LoVo (cell line): ENCODE measurements at regions not wholly inside any gene's neighbourhood (a gene's known extent, or its start where the extent isn't known, plus 50 kb on each side); places are given as distances from the start of the nearest gene placed in this dataset.

Source experiments
- DNase-seq: peaks from one replicate; pipeline ENCODE4 v3.0.0-alpha.2; 2016; ENCODE audit warnings: low spot score

DNA sequence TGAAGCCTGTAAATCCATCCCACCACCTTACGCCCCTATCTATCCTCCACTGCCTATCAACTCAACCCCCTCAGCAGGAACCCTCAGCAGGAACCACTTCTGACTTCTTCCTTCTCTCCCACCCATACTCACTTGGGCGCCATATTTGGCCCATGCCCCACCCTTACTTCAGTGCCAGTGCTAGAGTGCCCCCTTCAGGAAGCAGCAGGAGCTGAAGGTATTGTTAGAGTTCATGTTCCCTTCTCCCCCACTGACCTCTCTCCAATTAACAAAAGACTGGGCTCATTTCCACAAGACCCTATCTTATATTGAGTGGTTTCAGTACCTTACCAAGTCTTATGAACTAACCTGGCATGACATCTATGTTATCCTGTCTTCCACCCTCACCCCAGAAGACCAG lies 363.1 kb upstream of the SLIT2 start:
- no peak for DNase-seq

GRCh38 chr4:19883841-19884240 lies 367.9 kb upstream of the SLIT2 start:
- no peak for DNase-seq

- DNase-seq, result no peak
Measured at GRCh38 chr4:19880206-19880605, 371.5 kb upstream of the SLIT2 start.

- DNase-seq, result no peak
Measured at GRCh38 chr4:19879330-19879729, 372.4 kb upstream of the SLIT2 start.

- no peak for DNase-seq
Measured at GRCh38 chr4:19857991-19858390, 393.7 kb upstream of the SLIT2 start.

GRCh38 chr4:19857380-19857779 lies 394.3 kb upstream of the SLIT2 start:
- no peak for DNase-seq

DNA sequence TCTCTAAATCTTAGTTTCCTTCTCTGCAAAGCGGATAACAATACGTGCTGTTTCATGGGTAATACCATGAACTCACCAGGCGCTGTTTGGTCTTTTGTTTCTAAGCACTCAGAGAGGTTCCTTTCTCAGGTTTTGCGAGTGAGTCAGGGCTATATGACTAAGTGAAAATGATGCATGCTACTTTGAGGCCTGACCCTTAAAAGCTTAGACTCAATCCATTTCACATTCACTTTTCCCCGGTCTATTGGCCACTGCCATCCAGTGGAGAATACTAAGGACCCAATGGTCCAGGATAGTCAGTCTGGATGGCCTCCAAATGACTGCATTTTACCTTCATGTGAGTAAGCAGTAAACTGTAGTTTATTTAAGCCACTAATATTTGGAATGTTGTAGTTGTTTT lies 400.8 kb upstream of the SLIT2 start:
- no peak for DNase-seq

DNA sequence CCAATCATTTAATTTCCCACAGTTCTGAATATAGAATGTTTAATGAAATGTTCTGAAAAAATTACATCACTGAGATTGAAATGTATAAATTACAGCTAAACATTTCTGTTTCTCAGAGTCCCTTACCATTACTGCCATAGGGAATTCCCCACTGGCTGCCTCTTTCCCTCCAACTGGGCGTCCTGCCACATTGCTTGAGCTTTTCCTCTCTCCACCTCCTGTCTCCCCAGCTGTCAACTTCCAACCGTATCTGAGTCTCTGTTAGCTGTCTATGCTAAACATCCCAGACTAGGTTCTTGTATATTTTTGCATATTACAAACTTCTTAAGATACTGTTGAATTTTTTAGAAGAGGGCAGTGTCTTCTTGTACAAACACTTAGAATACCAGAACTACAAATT lies 407.3 kb upstream of the SLIT2 start:
- DNase-seq, result no peak

DNA sequence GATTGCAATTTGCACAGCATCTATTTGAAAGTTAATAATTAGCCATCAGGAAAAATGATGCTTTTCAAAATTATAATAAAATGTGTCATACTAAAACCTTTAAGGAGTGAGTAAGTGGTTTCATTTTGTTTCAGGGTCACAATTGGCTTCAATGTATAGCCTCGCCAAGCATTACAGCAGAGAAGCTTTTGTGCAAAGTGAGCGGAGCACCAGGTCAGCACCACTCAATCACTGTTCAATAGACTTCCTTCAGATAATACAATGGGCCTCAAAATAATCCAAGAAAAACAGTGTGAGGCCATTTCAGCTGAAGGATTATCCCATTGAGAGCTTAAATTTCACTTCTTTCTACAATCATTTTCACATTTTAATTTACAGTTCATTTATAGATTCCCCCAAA lies 409.2 kb upstream of the SLIT2 start:
- DNase-seq, result no peak

GRCh38 chr4:19838858-19839257 lies 412.8 kb upstream of the SLIT2 start:
- DNase-seq, result no peak

DNA sequence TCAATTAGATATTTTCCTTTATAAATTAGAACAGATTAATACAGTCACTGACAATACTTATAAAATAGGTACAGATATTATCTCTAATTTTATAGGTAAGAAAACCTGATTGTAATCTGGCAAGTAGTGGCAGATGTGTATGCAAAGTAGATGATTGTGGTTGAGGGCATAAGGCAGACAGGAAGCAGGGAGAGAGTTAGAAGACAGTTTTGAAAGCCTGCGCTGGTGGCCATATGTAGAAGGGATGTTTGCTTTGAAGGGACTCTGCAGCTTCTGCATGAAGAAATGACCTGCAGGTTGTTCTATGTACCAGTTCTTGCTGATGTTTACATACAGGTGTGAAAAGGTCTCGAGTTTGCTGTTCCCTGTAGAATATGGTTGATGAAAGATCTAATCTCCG lies 416.3 kb upstream of the SLIT2 start:
- DNase-seq, result no peak

DNA sequence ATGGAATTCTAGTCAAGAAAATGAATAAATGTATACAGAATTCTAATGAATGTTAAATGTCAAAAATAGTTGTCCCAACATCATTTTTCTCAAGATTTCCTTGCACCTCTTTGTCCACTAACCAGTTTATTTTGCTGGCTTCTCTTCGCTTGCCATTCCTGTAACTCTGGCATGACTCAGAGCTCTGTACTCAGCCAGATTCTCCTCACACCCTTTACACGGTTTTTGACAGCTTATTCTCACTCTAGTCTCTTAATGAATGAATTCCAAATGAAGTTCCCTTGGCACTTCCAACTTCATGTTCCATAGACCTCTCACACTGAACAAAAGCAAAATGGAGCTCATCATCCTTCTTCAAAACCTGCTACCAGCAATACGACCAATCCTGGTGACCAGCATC lies 419.3 kb upstream of the SLIT2 start:
- DNase-seq, result no peak

GRCh38 chr4:19831644-19832285 lies 419.9 kb upstream of the SLIT2 start:
- no peak for DNase-seq

DNA sequence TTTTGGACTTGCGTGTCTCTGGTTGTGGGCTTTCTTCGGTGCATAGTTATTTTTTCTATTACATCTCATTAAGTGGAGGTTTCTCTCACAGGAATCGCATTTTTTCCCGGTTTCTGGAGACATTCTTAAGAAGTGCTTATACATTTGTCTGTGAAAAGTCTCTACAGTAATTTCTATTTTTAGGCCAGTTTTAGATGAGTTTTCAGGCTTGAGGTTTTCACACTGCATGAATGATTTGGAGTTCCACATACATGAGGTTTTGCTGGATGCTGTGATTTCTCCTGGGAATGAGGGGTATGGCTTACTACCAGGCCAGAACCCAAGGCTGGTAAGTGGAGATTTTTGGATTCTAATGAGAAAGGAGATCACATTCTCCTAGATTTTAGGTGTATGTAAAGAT lies 422.6 kb upstream of the SLIT2 start:
- DNase-seq, result no peak

- DNase-seq, result no peak
Measured at GRCh38 chr4:19823781-19824180, 427.9 kb upstream of the SLIT2 start.

DNA sequence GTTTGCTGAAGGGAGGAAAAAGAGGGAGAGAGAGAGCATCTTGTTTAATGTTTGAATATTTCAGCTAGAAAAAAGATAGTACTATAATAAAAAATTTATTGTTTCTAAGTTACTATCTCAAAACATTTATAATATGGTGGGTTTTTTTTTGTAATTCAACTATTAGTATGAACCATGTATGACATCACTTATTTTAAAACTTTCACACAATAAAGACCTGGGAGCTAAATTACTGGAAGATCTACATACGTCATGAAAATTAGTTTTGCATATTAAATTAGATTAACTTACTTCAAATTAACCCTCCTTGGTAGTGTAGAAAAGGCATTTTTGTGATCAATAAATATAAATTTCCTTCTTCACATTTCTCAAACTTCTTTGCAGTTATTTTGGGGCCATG lies 432.0 kb upstream of the SLIT2 start:
- DNase-seq, result no peak

DNA sequence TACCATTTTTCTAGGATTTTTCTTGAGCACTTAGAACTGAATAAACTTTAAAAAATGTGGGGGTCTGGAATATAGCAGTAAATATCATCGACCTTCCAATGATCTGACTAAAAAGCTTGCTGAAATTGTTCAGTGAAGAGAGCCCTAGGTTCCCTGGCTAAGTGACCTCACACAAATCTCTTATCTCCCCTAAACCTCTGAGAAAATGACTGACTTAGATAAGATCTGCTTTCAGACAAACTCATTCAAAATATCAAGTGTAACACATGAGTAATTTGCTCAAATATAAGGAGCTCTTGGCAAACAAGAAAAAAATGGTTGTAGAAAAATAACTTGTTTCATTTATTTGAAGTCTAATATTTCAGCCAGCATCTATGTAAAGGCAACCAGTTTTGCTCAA lies 441.7 kb upstream of the SLIT2 start:
- no peak for DNase-seq

DNA sequence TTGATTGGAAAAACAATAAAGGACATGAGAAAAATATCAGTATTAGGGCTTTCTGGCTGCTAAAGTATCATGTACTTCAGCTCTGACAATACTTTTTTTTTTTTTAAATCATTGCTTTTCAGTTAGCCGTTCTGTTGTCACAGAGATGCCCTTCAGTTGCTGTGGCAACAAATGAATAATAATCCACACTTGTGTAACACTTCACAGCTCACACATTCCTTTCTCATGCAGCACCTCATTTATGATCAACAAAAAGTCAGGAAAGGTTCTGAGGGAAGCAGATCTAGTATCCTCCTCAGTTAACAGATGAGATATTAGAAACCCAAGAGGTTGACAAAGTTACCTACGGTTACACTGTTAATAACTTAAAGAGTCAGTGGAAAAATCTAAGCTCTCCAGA lies 444.2 kb upstream of the SLIT2 start:
- DNase-seq, result no peak

DNA sequence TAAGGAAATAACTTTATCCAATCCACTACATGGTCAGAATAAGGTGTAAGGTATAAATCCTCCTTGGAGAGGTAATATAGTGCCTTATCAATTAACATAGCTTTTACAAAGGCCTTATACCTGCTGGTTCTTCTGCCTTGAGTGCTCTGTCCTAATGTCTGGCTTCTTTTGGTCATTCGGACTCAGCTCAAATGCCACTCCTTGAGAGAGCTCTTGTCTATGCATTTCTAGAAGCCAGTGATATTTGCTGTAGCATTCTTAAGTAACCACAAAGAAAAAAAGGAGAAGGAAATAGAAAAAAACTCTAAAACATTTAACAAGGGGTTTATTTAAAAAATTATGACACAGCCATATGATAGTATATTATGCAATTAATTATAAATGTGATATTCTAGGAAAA lies 444.8 kb upstream of the SLIT2 start:
- DNase-seq, result no peak

- no peak for DNase-seq
Measured at GRCh38 chr4:19803406-19803805, 448.3 kb upstream of the SLIT2 start.

GRCh38 chr4:19793831-19794230 lies 457.9 kb upstream of the SLIT2 start:
- DNase-seq, result no peak

- DNase-seq, result no peak
Measured at GRCh38 chr4:19791422-19792123, 460.1 kb upstream of the SLIT2 start.

DNA sequence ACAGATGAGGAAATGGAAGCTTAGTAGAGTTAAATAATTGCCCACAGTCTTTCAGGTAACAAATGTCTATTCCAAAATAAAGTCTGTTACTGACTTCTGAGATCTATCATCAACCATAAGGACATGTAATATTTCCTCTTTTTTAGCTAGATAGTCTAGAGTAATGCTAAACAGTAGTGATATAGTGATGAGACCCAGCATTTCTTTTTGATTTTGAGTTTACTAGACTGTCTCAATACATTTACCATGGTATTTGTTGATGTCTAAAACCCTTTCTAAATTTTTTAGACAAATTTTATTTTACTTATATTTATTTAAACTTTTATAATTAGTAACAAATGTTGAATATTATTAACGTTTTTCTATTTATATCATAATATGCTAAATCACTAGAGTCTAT lies 465.1 kb upstream of the SLIT2 start:
- no peak for DNase-seq

GRCh38 chr4:19783667-19784223 lies 468.0 kb upstream of the SLIT2 start:
- DNase-seq, result no peak
